Loucy (cell line): ENCODE measurements at regions not wholly inside any gene's neighbourhood (a gene's known extent, or its start where the extent isn't known, plus 50 kb on each side); places are given as distances from the start of the nearest gene placed in this dataset.

Experiments used
- EZH2phosphoT487 ChIP-seq: fragments of 200-600 bp; IDR thresholded peaks from 2 replicates; pipeline ENCODE4 v1.6.1; 2018; ENCODE audit warnings: antibody characterized with exemption, mild to moderate bottlenecking, moderate library complexity, borderline replicate concordance
- TF ChIP-seq, protein P1 (sequence below): fragments of 200-600 bp; sonication (generic); conservative IDR thresholded peaks from 2 replicates; pipeline ENCODE4 v1.5.1; 2014; ENCODE audit warnings: mild to moderate bottlenecking, antibody characterized with exemption, low read length

DNA sequence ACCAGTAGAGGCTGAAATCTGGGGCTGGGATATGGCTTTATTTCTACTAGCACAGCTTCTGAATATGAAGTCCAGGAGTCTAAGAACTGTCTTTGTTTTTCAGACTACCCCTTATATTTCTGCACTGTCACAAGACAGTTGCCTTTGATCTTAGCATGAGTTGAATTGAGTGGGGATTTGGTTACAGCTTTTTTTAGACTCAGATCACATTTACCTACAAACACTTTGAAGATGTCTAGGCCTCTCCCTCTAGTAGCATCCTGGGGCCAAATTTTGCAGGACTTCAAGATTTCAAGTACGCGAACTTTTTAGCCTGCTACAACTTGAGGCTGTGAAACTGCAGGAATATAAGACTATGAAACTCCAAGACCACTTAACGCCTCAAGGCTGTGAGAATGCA is 240.2 kb downstream of the NEBL start:
- TF ChIP-seq, protein P1, sequence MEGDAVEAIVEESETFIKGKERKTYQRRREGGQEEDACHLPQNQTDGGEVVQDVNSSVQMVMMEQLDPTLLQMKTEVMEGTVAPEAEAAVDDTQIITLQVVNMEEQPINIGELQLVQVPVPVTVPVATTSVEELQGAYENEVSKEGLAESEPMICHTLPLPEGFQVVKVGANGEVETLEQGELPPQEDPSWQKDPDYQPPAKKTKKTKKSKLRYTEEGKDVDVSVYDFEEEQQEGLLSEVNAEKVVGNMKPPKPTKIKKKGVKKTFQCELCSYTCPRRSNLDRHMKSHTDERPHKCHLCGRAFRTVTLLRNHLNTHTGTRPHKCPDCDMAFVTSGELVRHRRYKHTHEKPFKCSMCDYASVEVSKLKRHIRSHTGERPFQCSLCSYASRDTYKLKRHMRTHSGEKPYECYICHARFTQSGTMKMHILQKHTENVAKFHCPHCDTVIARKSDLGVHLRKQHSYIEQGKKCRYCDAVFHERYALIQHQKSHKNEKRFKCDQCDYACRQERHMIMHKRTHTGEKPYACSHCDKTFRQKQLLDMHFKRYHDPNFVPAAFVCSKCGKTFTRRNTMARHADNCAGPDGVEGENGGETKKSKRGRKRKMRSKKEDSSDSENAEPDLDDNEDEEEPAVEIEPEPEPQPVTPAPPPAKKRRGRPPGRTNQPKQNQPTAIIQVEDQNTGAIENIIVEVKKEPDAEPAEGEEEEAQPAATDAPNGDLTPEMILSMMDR = no peak
- no peak for TF ChIP-seq EZH2phosphoT487
